CD4-positive, alpha-beta T cell treated with Interleukin-15 for 4 hours (primary cell): ENCODE measurements at regions not wholly inside any gene's neighbourhood (a gene's known extent, or its start where the extent isn't known, plus 50 kb on each side); places are given as distances from the start of the nearest gene placed in this dataset.

ENCODE experiments used
- DNase-seq: peaks from one replicate; pipeline ENCODE4 v3.0.0-alpha.2; 2020; ENCODE audit warnings: low spot score

- no peak for DNase-seq
Observed at GRCh38 chr2:88283886-88284592, 113.9 kb downstream of the THNSL2 start.

- no peak for DNase-seq
Observed at GRCh38 chr2:88281302-88282217, 111.4 kb downstream of the THNSL2 start.

GRCh38 chr2:88269836-88270235 is 99.7 kb downstream of the THNSL2 start:
- DNase-seq: peak; percentile 6

GRCh38 chr2:88265352-88266303 is 95.5 kb downstream of the THNSL2 start:
- peak; percentile 23 for DNase-seq

- DNase-seq: no peak
Observed at GRCh38 chr2:88263861-88264260, 93.7 kb downstream of the THNSL2 start.

GRCh38 chr2:88261725-88262124 is 91.6 kb downstream of the THNSL2 start:
- no peak for DNase-seq

- no peak for DNase-seq
Observed at GRCh38 chr2:88258208-88258607, 88.1 kb downstream of the THNSL2 start.

- no peak for DNase-seq
Observed at GRCh38 chr2:88254437-88255091, 84.4 kb downstream of the THNSL2 start.

GRCh38 chr2:88253997-88254396 is 83.9 kb downstream of the THNSL2 start:
- no peak for DNase-seq

- DNase-seq: no peak
Observed at GRCh38 chr2:88253375-88253774, 83.2 kb downstream of the THNSL2 start.

GRCh38 chr2:88252646-88253045 is 82.5 kb downstream of the THNSL2 start:
- DNase-seq: no peak

GRCh38 chr2:88252111-88252510 is 82.0 kb downstream of the THNSL2 start:
- DNase-seq: no peak

GRCh38 chr2:88250404-88250803 is 80.3 kb downstream of the THNSL2 start:
- no peak for DNase-seq

GRCh38 chr2:88248280-88248828 is 78.2 kb downstream of the THNSL2 start:
- no peak for DNase-seq

GRCh38 chr2:88247531-88247930 is 77.4 kb downstream of the THNSL2 start:
- peak; percentile 4 for DNase-seq

- DNase-seq: no peak
Observed at GRCh38 chr2:88245109-88245508, 75.0 kb downstream of the THNSL2 start.

- DNase-seq: peak; percentile 22
Observed at GRCh38 chr2:88239781-88240180, 69.6 kb downstream of the THNSL2 start.

GRCh38 chr2:88236666-88237065 is 66.5 kb downstream of the THNSL2 start:
- DNase-seq: no peak
